GM23338 (cell line): ENCODE measurements at regions not wholly inside any gene's neighbourhood (a gene's known extent, or its start where the extent isn't known, plus 50 kb on each side); places are given as distances from the start of the nearest gene placed in this dataset.
"Not testable (repeated sequence)": the region's sequence is repeated elsewhere in the genome, so short reads cannot be mapped to it uniquely, and the experiment has no call there.

Source experiments
- ATAC-seq: fragments of 200-7000 bp; cut with Tn5 transposase; 3 replicates; pipeline ENCODE4 v1.9.1; 2020
- DNase-seq: peaks from one replicate; pipeline ENCODE4 v3.0.0-alpha.2; 2015; ENCODE audit warnings: low spot score
- H2AFZ ChIP-seq: fragments of 200-600 bp; sonication (generic); 2 replicates; pipeline ENCODE4 v1.8.0; 2016; ENCODE audit warnings: antibody characterized with exemption, mild to moderate bottlenecking, moderate library complexity
- H3F3A ChIP-seq: fragments of 200-600 bp; sonication (generic); replicated peaks from 2 replicates; pipeline ENCODE4 v1.8.0; 2017; ENCODE audit warnings: antibody characterized with exemption, mixed run types, low read depth
- H3K27ac ChIP-seq: fragments of 200-600 bp; sonication (generic); 2 replicates; pipeline ENCODE4 v1.6.1; 2016; ENCODE audit warnings: low read depth
- H3K27me3 ChIP-seq: fragments of 200-600 bp; sonication (generic); 2 replicates; pipeline ENCODE4 v1.8.0; 2016; ENCODE audit warnings: mild to moderate bottlenecking, mixed run types, moderate library complexity; ENCODE audit not compliant: insufficient read depth
- H3K36me3 ChIP-seq: fragments of 200-600 bp; sonication (generic); 2 replicates; pipeline ENCODE4 v1.8.0; 2016; ENCODE audit warnings: mild to moderate bottlenecking; ENCODE audit not compliant: insufficient read depth
- H3K4me1 ChIP-seq: fragments of 200-600 bp; sonication (generic); 2 replicates; pipeline ENCODE4 v1.8.0; 2016; ENCODE audit warnings: mild to moderate bottlenecking, moderate library complexity; ENCODE audit not compliant: insufficient read depth
- H3K4me2 ChIP-seq: fragments of 200-600 bp; sonication (generic); 2 replicates; pipeline ENCODE4 v1.7.1; 2017; ENCODE audit warnings: mixed run types
- H3K4me3 ChIP-seq: fragments of 200-600 bp; sonication (generic); 2 replicates; pipeline ENCODE4 v1.6.1; 2016; ENCODE audit warnings: mixed run types
- H3K79me2 ChIP-seq: fragments of 200-600 bp; sonication (generic); replicated peaks from 2 replicates; pipeline ENCODE4 v1.8.0; 2017; ENCODE audit warnings: mild to moderate bottlenecking; ENCODE audit not compliant: insufficient read depth
- H3K9me2 ChIP-seq: fragments of 200-600 bp; sonication (generic); 2 replicates; pipeline ENCODE4 v1.8.0; 2017; ENCODE audit not compliant: insufficient read depth
- H4K20me1 ChIP-seq: fragments of 200-600 bp; sonication (generic); replicated peaks from 2 replicates; pipeline ENCODE4 v1.8.0; 2017; ENCODE audit warnings: mild to moderate bottlenecking; ENCODE audit not compliant: insufficient read depth
- H3K27ac Mint-ChIP-seq: 2 replicates; pipeline ENCODE4 v1.8.0; 2020; ENCODE audit warnings: inconsistent platforms, mild to moderate bottlenecking, moderate library complexity, mixed read lengths
- H3K27me3 Mint-ChIP-seq: 3 replicates; pipeline ENCODE4 v1.8.0; 2022; ENCODE audit warnings: low read depth, mild to moderate bottlenecking, moderate library complexity, mixed read lengths, inconsistent platforms; ENCODE audit not compliant: insufficient read depth, poor library complexity
- H3K36me3 Mint-ChIP-seq: 3 replicates; pipeline ENCODE4 v1.8.0; 2021; ENCODE audit warnings: low read depth, mild to moderate bottlenecking, inconsistent platforms, moderate library complexity, mixed read lengths
- H3K4me1 Mint-ChIP-seq: 3 replicates; pipeline ENCODE4 v1.8.0; 2020; ENCODE audit warnings: mild to moderate bottlenecking, inconsistent platforms, mixed read lengths
- H3K4me3 Mint-ChIP-seq: 3 replicates; pipeline ENCODE4 v1.8.0; 2021; ENCODE audit warnings: moderate library complexity, mild to moderate bottlenecking, inconsistent platforms, mixed read lengths
- H3K9me3 Mint-ChIP-seq: 3 replicates; pipeline ENCODE4 v1.8.0; 2020; ENCODE audit warnings: moderate library complexity, mild to moderate bottlenecking, inconsistent platforms, mixed read lengths

DNA sequence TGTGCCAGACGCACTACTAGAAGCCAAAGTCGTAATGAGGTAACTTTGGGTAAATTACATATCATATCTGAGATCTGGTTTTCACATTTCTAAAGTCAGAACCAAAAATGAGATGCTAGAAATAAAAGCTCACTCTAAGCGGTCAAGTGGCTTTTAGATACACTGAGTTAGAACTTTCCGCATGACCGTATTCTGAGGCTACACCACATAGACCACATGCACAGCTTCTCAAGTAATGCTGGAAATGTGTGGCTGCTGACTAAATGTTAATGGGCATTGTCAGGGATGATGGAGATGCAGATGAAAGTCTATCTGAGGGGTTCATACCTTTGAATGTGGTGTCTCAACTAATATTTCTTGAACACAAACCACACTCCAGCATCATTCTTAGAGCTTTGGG lies 316.8 kb downstream of the ANAPC1 start:
- not testable (repeated sequence) for H3K27me3 ChIP-seq, H3K27me3 Mint-ChIP-seq, H3K27ac Mint-ChIP-seq, H3K4me3 ChIP-seq, H3K4me1 ChIP-seq, H3K9me2 ChIP-seq, H3K79me2 ChIP-seq, H3K4me2 ChIP-seq, H3K36me3 Mint-ChIP-seq, H3F3A ChIP-seq, H2AFZ ChIP-seq, H4K20me1 ChIP-seq, H3K4me1 Mint-ChIP-seq, H3K27ac ChIP-seq, H3K4me3 Mint-ChIP-seq, ATAC-seq, H3K36me3 ChIP-seq, DNase-seq
- H3K9me3 Mint-ChIP-seq: peaks cover 12% of the 10 kb centered on the region

DNA sequence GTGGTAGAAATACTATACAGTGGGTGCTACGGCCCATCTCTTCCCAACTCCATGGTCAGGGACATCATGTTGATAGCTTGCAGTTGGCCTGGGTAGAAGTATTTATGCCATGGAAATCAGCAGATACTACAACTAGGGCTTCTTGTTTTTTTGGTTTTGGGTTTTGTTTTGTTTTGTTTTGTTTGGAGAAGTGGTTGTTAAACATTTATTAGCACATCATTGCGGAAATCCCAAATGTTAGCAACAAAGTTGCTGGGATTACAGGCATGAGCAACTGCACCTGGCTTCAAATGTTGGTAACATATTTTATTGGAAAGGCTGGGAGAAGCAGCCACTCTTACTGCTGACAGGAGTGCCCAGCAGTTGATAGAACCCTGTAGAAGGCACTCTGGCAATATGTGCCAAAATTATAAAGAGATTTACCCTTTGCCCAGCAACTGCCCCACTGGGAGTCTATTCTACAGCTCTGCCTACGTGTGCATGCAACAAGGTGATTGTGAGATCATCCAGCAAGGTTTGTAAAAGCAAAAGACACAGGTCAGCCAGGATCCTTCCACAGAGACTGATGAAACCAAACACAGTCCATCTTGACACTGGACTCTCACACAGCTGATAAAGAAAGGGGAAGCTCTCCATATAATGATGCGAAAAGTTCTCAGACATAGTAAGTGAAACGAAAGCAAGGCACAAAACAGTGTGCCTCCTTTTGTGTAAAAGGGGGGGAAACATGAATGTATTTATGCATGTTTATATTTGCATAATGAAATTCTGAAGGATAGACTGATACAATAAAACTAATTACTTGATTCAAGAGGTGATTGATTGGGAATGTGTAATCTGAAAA lies 314.4 kb downstream of the ANAPC1 start:
- H3K4me3 ChIP-seq, H3K27ac Mint-ChIP-seq, ATAC-seq, H3K79me2 ChIP-seq, H3F3A ChIP-seq, H2AFZ ChIP-seq, H3K36me3 ChIP-seq, H3K27ac ChIP-seq, H3K4me1 ChIP-seq, H4K20me1 ChIP-seq, H3K27me3 ChIP-seq, H3K27me3 Mint-ChIP-seq, H3K36me3 Mint-ChIP-seq, H3K4me2 ChIP-seq, H3K9me3 Mint-ChIP-seq, H3K9me2 ChIP-seq, DNase-seq, H3K4me1 Mint-ChIP-seq, H3K4me3 Mint-ChIP-seq: not testable (repeated sequence)

GRCh38 chr2:111570300-111571114 lies 313.5 kb downstream of the ANAPC1 start:
- H3K9me2 ChIP-seq, H3K9me3 Mint-ChIP-seq, H3K27me3 Mint-ChIP-seq, H3F3A ChIP-seq, H3K4me3 Mint-ChIP-seq, H3K27me3 ChIP-seq, H3K4me1 ChIP-seq, DNase-seq, H3K4me2 ChIP-seq, H3K36me3 ChIP-seq, H3K36me3 Mint-ChIP-seq, H3K27ac Mint-ChIP-seq, H3K4me1 Mint-ChIP-seq, H3K27ac ChIP-seq, H2AFZ ChIP-seq, H3K4me3 ChIP-seq, H3K79me2 ChIP-seq, H4K20me1 ChIP-seq: not testable (repeated sequence)
- ATAC-seq: peak; percentile 54

- not testable (repeated sequence) for H3K4me1 Mint-ChIP-seq, H2AFZ ChIP-seq, H3K27ac ChIP-seq, H3K27ac Mint-ChIP-seq, H3K36me3 Mint-ChIP-seq, H3F3A ChIP-seq, ATAC-seq, H3K27me3 Mint-ChIP-seq, H3K9me2 ChIP-seq, H3K9me3 Mint-ChIP-seq, DNase-seq, H3K4me1 ChIP-seq, H4K20me1 ChIP-seq, H3K79me2 ChIP-seq, H3K27me3 ChIP-seq, H3K36me3 ChIP-seq, H3K4me2 ChIP-seq, H3K4me3 ChIP-seq, H3K4me3 Mint-ChIP-seq
Observed at GRCh38 chr2:111574803-111575202, 309.2 kb downstream of the ANAPC1 start.

DNA sequence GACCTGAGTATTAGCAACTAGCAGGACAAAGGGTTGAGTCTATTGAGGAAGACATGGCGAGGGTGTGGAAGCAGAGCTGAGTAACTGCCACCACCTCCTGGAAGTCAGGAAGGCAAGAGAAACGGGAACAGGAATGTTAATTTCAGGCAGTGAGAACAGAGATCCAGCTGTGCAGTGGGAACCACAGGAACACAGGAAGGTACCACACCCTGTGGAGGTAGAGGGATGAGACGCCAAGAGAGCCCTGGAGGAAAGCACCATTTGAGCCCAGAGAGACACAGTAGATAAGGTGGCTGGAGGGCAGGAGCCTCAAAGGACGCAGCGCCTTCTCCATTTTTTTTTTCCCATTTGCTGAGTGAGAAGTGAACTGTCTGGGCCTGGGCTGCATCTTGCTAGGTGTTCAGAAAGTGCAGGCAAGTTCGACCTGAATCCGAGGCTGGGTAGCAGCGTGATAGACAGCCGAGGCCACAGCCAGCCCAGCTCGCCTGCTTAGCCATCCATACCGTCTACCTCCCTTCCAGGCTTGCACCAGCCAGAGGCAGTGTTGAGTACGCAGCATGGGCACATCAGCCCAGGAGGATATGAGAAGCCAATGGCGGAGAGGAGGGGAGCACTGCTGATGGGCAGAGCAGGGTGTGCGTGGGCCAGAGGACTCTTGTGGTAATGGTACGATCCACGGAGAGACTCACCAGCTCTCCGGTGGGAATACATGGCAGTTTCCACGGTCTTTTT lies 306.7 kb downstream of the ANAPC1 start:
- not testable (repeated sequence) for H3K4me3 Mint-ChIP-seq, H3K27ac Mint-ChIP-seq, H3K4me2 ChIP-seq, H3K27me3 ChIP-seq, H3K27ac ChIP-seq, H3K27me3 Mint-ChIP-seq, H3F3A ChIP-seq, H2AFZ ChIP-seq, H3K36me3 ChIP-seq, H3K4me1 Mint-ChIP-seq, H3K4me3 ChIP-seq, H4K20me1 ChIP-seq, H3K9me2 ChIP-seq, H3K36me3 Mint-ChIP-seq, H3K9me3 Mint-ChIP-seq, H3K79me2 ChIP-seq, H3K4me1 ChIP-seq
- ATAC-seq (peak; percentile 86), DNase-seq (peak; percentile 1)

DNA sequence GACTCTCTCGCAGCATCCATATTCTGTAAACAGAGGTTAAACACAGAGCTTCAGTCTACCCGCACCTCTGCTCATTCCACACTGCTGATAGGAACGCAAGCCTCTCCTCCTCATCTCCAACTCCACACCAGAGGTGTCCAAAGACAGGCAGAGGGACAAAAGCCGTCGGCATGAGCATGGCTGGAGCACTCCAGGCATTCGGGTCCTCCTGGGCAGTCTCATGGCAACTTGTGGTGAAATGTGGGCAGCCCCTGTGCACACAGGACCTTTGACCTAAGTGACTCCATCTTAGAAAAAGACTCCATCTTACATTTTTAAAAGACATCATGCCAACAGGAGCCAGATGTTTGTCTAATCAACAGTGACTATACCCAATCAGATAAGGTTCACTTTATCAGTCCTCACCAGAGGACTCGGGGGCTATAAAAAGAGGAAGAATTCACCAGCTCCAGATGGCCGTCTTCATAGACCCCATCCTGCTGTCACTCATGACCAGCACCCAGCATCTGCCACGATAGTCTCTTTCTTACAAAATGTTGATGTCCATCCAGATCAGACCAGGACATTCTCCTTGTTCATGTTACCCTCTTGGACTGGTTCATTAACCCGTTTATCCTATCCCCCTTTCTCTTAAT lies 304.4 kb downstream of the ANAPC1 start:
- H3K36me3 ChIP-seq, H3K27me3 Mint-ChIP-seq, H3K4me2 ChIP-seq, H3K27ac ChIP-seq, H3K4me3 Mint-ChIP-seq, H3K4me1 Mint-ChIP-seq, H3K4me1 ChIP-seq, H3F3A ChIP-seq, H3K4me3 ChIP-seq, H2AFZ ChIP-seq, H3K9me3 Mint-ChIP-seq, ATAC-seq, H3K27ac Mint-ChIP-seq, H3K9me2 ChIP-seq, H3K27me3 ChIP-seq, H3K36me3 Mint-ChIP-seq, H4K20me1 ChIP-seq, H3K79me2 ChIP-seq, DNase-seq: not testable (repeated sequence)
